Stimulated activated CD8-positive, alpha-beta memory T cell treated with anti-CD3 and anti-CD28 coated beads, Interleukin-7, amount 100 ng/mL, for 48 hours (primary cell): ENCODE measurements at regions not wholly inside any gene's neighbourhood (a gene's known extent, or its start where the extent isn't known, plus 50 kb on each side); places are given as distances from the start of the nearest gene placed in this dataset.
"Not testable (repeated sequence)": the region's sequence is repeated elsewhere in the genome, so short reads cannot be mapped to it uniquely, and the experiment has no call there.

Experiments used
- DNase-seq, 2 donors: peaks; one replicate each; pipeline ENCODE4 v3.0.0-alpha.2; 2020; ENCODE audit warnings: low read depth in 1 of 2; ENCODE audit errors: extremely low read depth in 1 of 2

GRCh38 chr9:62952840-62953239 is 1763.0 kb downstream of the SPATA31A7 start:
- DNase-seq, result not testable (repeated sequence)
